GM12878 (cell line): ENCODE measurements at regions not wholly inside any gene's neighbourhood (a gene's known extent, or its start where the extent isn't known, plus 50 kb on each side); places are given as distances from the start of the nearest gene placed in this dataset.

ENCODE experiments used
- ATAC-seq: fragments of 200-7000 bp; cut with Tn5 transposase; 3 replicates; pipeline ENCODE4 v1.9.1; 2020; ENCODE audit warnings: mild to moderate bottlenecking, moderate library complexity
- BruUV-seq: library from RNA; stranded (reverse); fragments of 400-500 nt; replicated peaks from 2 replicates; lab custom pipeline; 2021; lab: Mats Ljungman, UMichigan
- CTCF ChIA-PET: fragments of 300-600 bp; sonication (Branson Sonifier 250); formaldehyde crosslinking; extraction: SDS; loops from one replicate; lab custom pipeline; 2021; ENCODE audit warnings: inconsistent platforms; lab: Yijun Ruan, JAX
- POLR2A ChIA-PET: fragments of 350-600 bp; formaldehyde crosslinking; extraction: SDS; loops from one replicate; lab custom pipeline; 2021; ENCODE audit warnings: inconsistent platforms; lab: Charles Lee
- RAD21 ChIA-PET: fragments of 300-600 bp; sonication (Branson Sonifier 250); formaldehyde crosslinking; loops from one replicate; lab custom pipeline; 2023; ENCODE audit warnings: antibody characterized with exemption; ENCODE audit not compliant: unreplicated experiment; lab: Charles Lee
- SMC1A ChIA-PET: fragments of 300-600 bp; sonication (Branson Sonifier 250); formaldehyde crosslinking; loops from one replicate; lab custom pipeline; 2023; ENCODE audit not compliant: unreplicated experiment, uncharacterized antibody; lab: Charles Lee
- DNase-seq: peaks from one replicate; pipeline ENCODE4 v3.0.0-alpha.2; 2011; ENCODE audit warnings: low read depth, low spot score
- FAIRE-seq: peaks from 3 replicates; lab custom pipeline; 2011; peaks lifted over from hg19 to GRCh38; lab: Jason Lieb, UNC
- H2AFZ ChIP-seq: 2 replicates; pipeline ENCODE4 v1.6.0; 2011; ENCODE audit warnings: low read depth, low read length, control low read depth; ENCODE audit not compliant: control insufficient read depth
- H3K27ac ChIP-seq: 2 replicates; pipeline ENCODE4 v1.5.1; 2011; ENCODE audit warnings: control low read depth; ENCODE audit not compliant: control insufficient read depth, insufficient read depth
- H3K27me3 ChIP-seq, 2 experiments: replicated peaks in 1 of 2; 2 replicates each; pipeline versions ENCODE4 v1.6.0 to v1.6.1; 2011; ENCODE audit warnings: low read length in 1 of 2; ENCODE audit not compliant: control insufficient read depth in 2 of 2, insufficient read depth in 2 of 2
- H3K36me3 ChIP-seq, 2 experiments: 2 replicates each; pipeline ENCODE4 v1.5.1; 2011; ENCODE audit warnings: low read length in 1 of 2; ENCODE audit not compliant: control insufficient read depth in 2 of 2, insufficient read depth in 2 of 2
- H3K4me1 ChIP-seq: 2 replicates; pipeline ENCODE4 v1.6.1; 2011; ENCODE audit warnings: mild to moderate bottlenecking, low read length, moderate library complexity, mixed read lengths; ENCODE audit not compliant: control insufficient read depth, insufficient read depth
- H3K4me2 ChIP-seq: 2 replicates; pipeline ENCODE4 v1.6.0; 2011; ENCODE audit warnings: control low read depth; ENCODE audit not compliant: control insufficient read depth, insufficient read depth
- H3K4me3 ChIP-seq: fragments of 200-600 bp; sonication (generic); 2 replicates; pipeline ENCODE4 v1.5.1; 2016
- H3K79me2 ChIP-seq: 2 replicates; pipeline ENCODE4 v1.6.0; 2011; ENCODE audit warnings: low read length; ENCODE audit not compliant: control insufficient read depth, insufficient read depth
- H3K9ac ChIP-seq: 2 replicates; pipeline ENCODE4 v1.8.0; 2011; ENCODE audit warnings: low read length, control low read depth, mixed read lengths; ENCODE audit not compliant: control insufficient read depth, insufficient read depth
- H3K9me3 ChIP-seq: replicated peaks from 3 replicates; pipeline ENCODE4 v1.5.1; 2011; ENCODE audit warnings: mild to moderate bottlenecking, low read length; ENCODE audit not compliant: control insufficient read depth, insufficient read depth
- H4K20me1 ChIP-seq: 2 replicates; pipeline ENCODE4 v1.6.0; 2011; ENCODE audit not compliant: control insufficient read depth, insufficient read depth
- CBFB ChIP-seq: IDR thresholded peaks from 2 replicates; pipeline ENCODE4 v1.6.1; 2016; ENCODE audit warnings: antibody characterized with exemption, low read depth
- CBX5 ChIP-seq: sonication (generic); IDR thresholded peaks from 2 replicates; pipeline ENCODE4 v1.6.1; 2016; ENCODE audit warnings: low read depth, moderate library complexity, mild to moderate bottlenecking, inconsistent platforms
- FOS ChIP-seq: IDR thresholded peaks from 3 replicates; pipeline ENCODE4 v1.6.1; 2011; ENCODE audit warnings: borderline replicate concordance; ENCODE audit not compliant: insufficient read length; ENCODE audit errors: extremely low read depth
- JUNB ChIP-seq: IDR thresholded peaks from 2 replicates; pipeline ENCODE4 v1.6.1; 2016; ENCODE audit warnings: antibody characterized with exemption, mild to moderate bottlenecking
- PML ChIP-seq: IDR thresholded peaks from 2 replicates; pipeline ENCODE4 v1.6.1; 2012; ENCODE audit warnings: low read length, inconsistent platforms
- STAT1 ChIP-seq: fragments of 450-650 bp; conservative IDR thresholded peaks from 2 replicates; pipeline ENCODE4 v1.6.1; 2014; ENCODE audit warnings: antibody characterized with exemption, mild to moderate bottlenecking
- WGBS: methylation state at CpG from one replicate; pipeline ENCODE4 v1.1.6; 2016; ENCODE audit warnings: low lambda C conversion rate; ENCODE audit not compliant: insufficient replicate concordance, insufficient coverage; ENCODE audit errors: missing lambda C conversion rate; 5-methylcytosine and 5-hydroxymethylcytosine counted together
- in situ Hi-C: fragments of 300-500 bp; cut with MboI; formaldehyde crosslinking; loops from 9 replicates; pipeline ENCODE4 v1.14.3; 2018; ENCODE audit warnings: mixed read lengths
- intact Hi-C: fragments of 100-400 bp; cut with micrococcal nuclease; formaldehyde crosslinking; loops from one replicate; pipeline ENCODE4 v1.14.2; 2022; ENCODE audit not compliant: unreplicated experiment
- TF ChIP-seq, protein P1 (sequence below): fragments of 450-650 bp; IDR thresholded peaks from 2 replicates; pipeline ENCODE4 v1.6.1; 2017; ENCODE audit warnings: mild to moderate bottlenecking, moderate library complexity
- TF ChIP-seq, protein P2 (sequence below): IDR thresholded peaks from 2 replicates; pipeline ENCODE4 v1.6.1; 2011; ENCODE audit warnings: mild to moderate bottlenecking, low read depth, low read length, moderate library complexity; ENCODE audit not compliant: insufficient replicate concordance

DNA sequence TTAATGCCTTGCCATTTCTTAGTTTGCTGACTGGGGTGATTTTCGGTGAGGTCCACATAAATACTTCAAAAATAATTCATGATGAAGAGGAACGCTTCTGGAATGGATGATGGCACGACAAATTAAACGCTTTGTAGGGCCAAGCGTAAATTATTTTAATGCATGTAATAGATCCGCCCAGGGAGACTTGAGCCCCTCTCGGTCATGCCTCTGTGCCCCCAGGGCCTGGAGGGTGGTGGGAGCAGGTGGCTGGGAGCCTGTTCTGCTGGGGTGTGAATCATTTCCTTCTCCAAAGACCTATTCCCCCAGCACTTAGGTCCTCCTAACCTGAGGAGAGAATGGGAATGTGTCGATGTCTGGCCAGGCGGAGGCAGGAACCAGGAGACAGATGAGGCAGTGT is 350.6 kb downstream of the ZNF536 start (continued):
- TF ChIP-seq, protein P1, sequence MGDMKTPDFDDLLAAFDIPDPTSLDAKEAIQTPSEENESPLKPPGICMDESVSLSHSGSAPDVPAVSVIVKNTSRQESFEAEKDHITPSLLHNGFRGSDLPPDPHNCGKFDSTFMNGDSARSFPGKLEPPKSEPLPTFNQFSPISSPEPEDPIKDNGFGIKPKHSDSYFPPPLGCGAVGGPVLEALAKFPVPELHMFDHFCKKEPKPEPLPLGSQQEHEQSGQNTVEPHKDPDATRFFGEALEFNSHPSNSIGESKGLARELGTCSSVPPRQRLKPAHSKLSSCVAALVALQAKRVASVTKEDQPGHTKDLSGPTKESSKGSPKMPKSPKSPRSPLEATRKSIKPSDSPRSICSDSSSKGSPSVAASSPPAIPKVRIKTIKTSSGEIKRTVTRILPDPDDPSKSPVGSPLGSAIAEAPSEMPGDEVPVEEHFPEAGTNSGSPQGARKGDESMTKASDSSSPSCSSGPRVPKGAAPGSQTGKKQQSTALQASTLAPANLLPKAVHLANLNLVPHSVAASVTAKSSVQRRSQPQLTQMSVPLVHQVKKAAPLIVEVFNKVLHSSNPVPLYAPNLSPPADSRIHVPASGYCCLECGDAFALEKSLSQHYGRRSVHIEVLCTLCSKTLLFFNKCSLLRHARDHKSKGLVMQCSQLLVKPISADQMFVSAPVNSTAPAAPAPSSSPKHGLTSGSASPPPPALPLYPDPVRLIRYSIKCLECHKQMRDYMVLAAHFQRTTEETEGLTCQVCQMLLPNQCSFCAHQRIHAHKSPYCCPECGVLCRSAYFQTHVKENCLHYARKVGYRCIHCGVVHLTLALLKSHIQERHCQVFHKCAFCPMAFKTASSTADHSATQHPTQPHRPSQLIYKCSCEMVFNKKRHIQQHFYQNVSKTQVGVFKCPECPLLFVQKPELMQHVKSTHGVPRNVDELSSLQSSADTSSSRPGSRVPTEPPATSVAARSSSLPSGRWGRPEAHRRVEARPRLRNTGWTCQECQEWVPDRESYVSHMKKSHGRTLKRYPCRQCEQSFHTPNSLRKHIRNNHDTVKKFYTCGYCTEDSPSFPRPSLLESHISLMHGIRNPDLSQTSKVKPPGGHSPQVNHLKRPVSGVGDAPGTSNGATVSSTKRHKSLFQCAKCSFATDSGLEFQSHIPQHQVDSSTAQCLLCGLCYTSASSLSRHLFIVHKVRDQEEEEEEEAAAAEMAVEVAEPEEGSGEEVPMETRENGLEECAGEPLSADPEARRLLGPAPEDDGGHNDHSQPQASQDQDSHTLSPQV, result no peak
- TF ChIP-seq JUNB (no peak), PML (no peak), FOS (no peak)

DNA sequence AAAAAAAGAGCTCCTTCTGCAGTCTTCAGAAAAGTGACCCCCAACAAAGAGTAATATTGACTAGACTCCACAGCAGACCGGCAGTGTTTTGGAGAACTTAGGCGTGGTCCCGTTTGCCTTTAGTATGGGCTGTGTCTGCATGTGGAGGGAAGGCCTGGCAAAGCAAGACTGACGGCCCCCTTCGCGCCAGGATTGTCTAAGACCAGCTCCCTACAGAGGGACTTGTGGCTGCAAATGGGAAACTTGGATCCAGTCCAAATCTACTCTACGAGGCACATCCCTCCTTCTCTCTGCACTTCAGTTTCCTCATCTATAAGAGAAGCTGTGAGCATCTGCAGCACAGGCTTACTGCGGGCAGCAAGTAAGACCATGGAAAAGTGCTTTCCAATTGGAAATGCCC is 350.0 kb downstream of the ZNF536 start:
- DNase-seq (no peak), ATAC-seq (no peak), FAIRE-seq (no peak)
- SMC1A ChIA-PET, result no interaction called here
- CTCF ChIA-PET, result no interaction called here
- Histone ChIP-seq H3K79me2 (no peaks in the 10 kb centered on the region), H3K27me3 (no peaks in the 10 kb centered on the region), H3K9me3 (no peaks in the 10 kb centered on the region; the same call in 2 of the 3 replicates), H3K4me1 (no peaks in the 10 kb centered on the region), H3K4me2 (no peak overlapping the region), H2AFZ (no peak overlapping the region), H4K20me1 (no peaks in the 10 kb centered on the region), H3K27ac (no peak overlapping the region), H3K4me3 (no peak overlapping the region), H3K36me3 (no peaks in the 10 kb centered on the region), H3K9ac (no peak overlapping the region)
- in situ Hi-C loops, result no loop called here
- intact Hi-C loops, result no loop called here
- no TSS peak for BruUV-seq
- POLR2A ChIA-PET, result no interaction called here
- 45% methylated on average over 8 of the region's 8 CpGs for WGBS
- RAD21 ChIA-PET, result no interaction called here
- TF ChIP-seq STAT1 (no peak), CBX5 (no peak), CBFB (no peak)
- TF ChIP-seq, protein P2, sequence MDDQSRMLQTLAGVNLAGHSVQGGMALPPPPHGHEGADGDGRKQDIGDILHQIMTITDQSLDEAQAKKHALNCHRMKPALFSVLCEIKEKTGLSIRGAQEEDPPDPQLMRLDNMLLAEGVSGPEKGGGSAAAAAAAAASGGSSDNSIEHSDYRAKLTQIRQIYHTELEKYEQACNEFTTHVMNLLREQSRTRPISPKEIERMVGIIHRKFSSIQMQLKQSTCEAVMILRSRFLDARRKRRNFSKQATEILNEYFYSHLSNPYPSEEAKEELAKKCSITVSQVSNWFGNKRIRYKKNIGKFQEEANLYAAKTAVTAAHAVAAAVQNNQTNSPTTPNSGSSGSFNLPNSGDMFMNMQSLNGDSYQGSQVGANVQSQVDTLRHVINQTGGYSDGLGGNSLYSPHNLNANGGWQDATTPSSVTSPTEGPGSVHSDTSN, result no peak
